SJSA1 (cell line): ENCODE measurements at regions not wholly inside any gene's neighbourhood (a gene's known extent, or its start where the extent isn't known, plus 50 kb on each side); places are given as distances from the start of the nearest gene placed in this dataset.

Experiments used
- DNase-seq, 2 experiments: peaks; one replicate each; pipeline ENCODE4 v3.0.0-alpha.2; 2015 to 2020; ENCODE audit warnings: low spot score in 2 of 2, low read depth in 1 of 2
- H3K27ac ChIP-seq: fragments of 250-450 bp; sonication (Bioruptor Pico); 2 replicates; pipeline ENCODE4 v1.5.1; 2020; ENCODE audit warnings: mild to moderate bottlenecking, moderate library complexity
- H3K27me3 ChIP-seq: fragments of 250-450 bp; sonication (Bioruptor Pico); replicated peaks from 2 replicates; pipeline ENCODE4 v1.5.1; 2020; ENCODE audit warnings: mild to moderate bottlenecking, moderate library complexity
- H3K36me3 ChIP-seq: fragments of 250-450 bp; sonication (Bioruptor Pico); 2 replicates; pipeline ENCODE4 v1.5.1; 2020; ENCODE audit warnings: mild to moderate bottlenecking
- H3K4me1 ChIP-seq: fragments of 250-450 bp; sonication (Bioruptor Pico); replicated peaks from 2 replicates; pipeline ENCODE4 v1.6.1; 2021; ENCODE audit warnings: mild to moderate bottlenecking
- H3K4me3 ChIP-seq: fragments of 250-450 bp; sonication (Bioruptor Pico); 2 replicates; pipeline ENCODE4 v1.5.1; 2020; ENCODE audit warnings: mild to moderate bottlenecking
- H3K9me3 ChIP-seq: fragments of 250-450 bp; sonication (Bioruptor Pico); replicated peaks from 2 replicates; pipeline ENCODE4 v1.5.1; 2020; ENCODE audit warnings: mild to moderate bottlenecking

DNA sequence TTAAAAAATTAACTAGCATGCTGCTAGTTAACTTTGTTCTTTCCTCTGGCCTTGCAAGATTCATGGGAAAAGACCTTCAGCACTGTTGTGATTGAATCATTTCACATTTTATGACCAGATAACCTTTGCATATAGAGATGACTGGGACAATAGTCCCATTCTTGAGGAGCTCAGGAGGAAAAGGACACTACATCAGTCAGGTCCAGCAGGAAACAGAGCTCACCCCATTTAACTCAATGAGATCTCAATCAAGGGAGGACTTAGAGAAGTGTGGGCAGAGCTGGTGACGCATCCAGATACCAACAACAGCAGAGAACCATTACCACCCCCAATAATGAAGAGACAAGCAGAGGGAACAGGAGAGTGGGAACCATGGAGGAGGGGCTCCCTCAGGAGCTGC, 109.4 kb upstream of the GUCA2B start:
- H3K4me3 ChIP-seq: no peak overlapping the region
- no peaks in the 10 kb centered on the region for H3K4me1 ChIP-seq
- H3K36me3 ChIP-seq: no peaks in the 10 kb centered on the region
- H3K9me3 ChIP-seq: no peaks in the 10 kb centered on the region
- H3K27me3 ChIP-seq: no peaks in the 10 kb centered on the region
- no peak overlapping the region for H3K27ac ChIP-seq
- no peak for DNase-seq

GRCh38 chr1:42043182-42043581, 110.0 kb upstream of the GUCA2B start:
- no peak for DNase-seq
- no peaks in the 10 kb centered on the region for H3K27me3 ChIP-seq
- no peaks in the 10 kb centered on the region for H3K9me3 ChIP-seq
- no peak overlapping the region for H3K27ac ChIP-seq
- H3K4me1 ChIP-seq: no peaks in the 10 kb centered on the region
- H3K36me3 ChIP-seq: no peaks in the 10 kb centered on the region
- no peak overlapping the region for H3K4me3 ChIP-seq

GRCh38 chr1:42041031-42041430, 112.2 kb upstream of the GUCA2B start:
- no peaks in the 10 kb centered on the region for H3K36me3 ChIP-seq
- no peak overlapping the region for H3K27ac ChIP-seq
- H3K4me3 ChIP-seq: no peak overlapping the region
- peaks cover 5% of the 10 kb centered on the region; the same call in 1 of the 2 replicates for H3K4me1 ChIP-seq
- no peak for DNase-seq
- H3K9me3 ChIP-seq: no peaks in the 10 kb centered on the region
- no peaks in the 10 kb centered on the region for H3K27me3 ChIP-seq

GRCh38 chr1:42040159-42040558, 113.1 kb upstream of the GUCA2B start:
- DNase-seq: no peak
- Histone ChIP-seq H3K27ac (no peak overlapping the region), H3K4me3 (no peak overlapping the region), H3K9me3 (no peaks in the 10 kb centered on the region), H3K27me3 (no peaks in the 10 kb centered on the region), H3K36me3 (no peaks in the 10 kb centered on the region; the same call in 1 of the 2 replicates), H3K4me1 (peaks cover 6% of the 10 kb centered on the region; the same call in 1 of the 2 replicates)

GRCh38 chr1:42038261-42038660, 114.9 kb upstream of the GUCA2B start:
- Histone ChIP-seq H3K27me3 (peaks cover 7% of the 10 kb centered on the region; the same call in 1 of the 2 replicates), H3K36me3 (no peaks in the 10 kb centered on the region; the same call in 1 of the 2 replicates), H3K4me1 (peaks cover 11% of the 10 kb centered on the region), H3K4me3 (no peak overlapping the region), H3K27ac (no peak overlapping the region), H3K9me3 (no peaks in the 10 kb centered on the region)
- DNase-seq: no peak

DNA sequence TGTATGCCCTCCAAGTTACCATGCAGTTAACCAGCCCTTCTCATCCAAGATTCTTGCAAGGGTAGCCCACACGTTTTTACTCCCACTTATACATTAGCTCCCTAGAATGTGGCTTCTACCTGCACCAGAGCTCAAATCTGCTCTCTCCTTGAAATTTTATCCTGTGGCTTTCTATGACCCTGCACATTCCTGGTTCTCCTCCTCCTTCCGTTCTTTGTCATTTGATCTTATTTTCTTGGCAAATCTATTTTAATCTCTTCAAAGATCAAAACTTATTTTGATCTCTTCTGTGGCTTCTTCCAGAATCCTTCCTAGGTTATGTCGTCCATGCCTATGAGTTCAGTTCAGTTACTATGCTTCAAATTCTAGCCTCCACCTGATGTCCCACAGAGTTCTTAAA, 115.6 kb upstream of the GUCA2B start:
- Histone ChIP-seq H3K9me3 (no peaks in the 10 kb centered on the region), H3K27me3 (peaks cover 7% of the 10 kb centered on the region; the same call in 1 of the 2 replicates), H3K27ac (no peak overlapping the region), H3K36me3 (no peaks in the 10 kb centered on the region; the same call in 1 of the 2 replicates), H3K4me1 (peaks cover 11% of the 10 kb centered on the region), H3K4me3 (no peak overlapping the region)
- DNase-seq: no peak

DNA sequence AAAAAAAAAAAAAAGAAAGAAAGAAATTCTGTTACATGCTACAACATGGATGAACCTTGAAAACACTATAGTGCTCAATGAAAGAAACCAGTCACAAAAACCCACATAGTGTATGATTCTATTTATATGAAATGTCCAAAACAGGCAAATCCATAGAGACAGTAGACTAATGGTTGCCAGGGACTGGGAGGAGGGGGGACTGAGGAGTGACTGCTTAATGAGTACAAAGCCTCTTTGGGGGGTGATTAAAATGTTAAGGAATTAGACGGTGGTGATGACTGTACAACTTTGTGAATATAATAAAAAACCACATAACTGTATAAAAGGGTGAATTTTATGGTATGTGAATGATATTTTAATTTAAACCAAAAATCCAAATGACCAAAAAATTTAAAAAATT, 116.0 kb upstream of the GUCA2B start:
- H3K27me3 ChIP-seq: peaks cover 7% of the 10 kb centered on the region; the same call in 1 of the 2 replicates
- H3K36me3 ChIP-seq: no peaks in the 10 kb centered on the region; the same call in 1 of the 2 replicates
- H3K4me3 ChIP-seq: no peak overlapping the region
- H3K27ac ChIP-seq: no peak overlapping the region
- peaks cover 11% of the 10 kb centered on the region for H3K4me1 ChIP-seq
- H3K9me3 ChIP-seq: no peaks in the 10 kb centered on the region
- DNase-seq: no peak

DNA sequence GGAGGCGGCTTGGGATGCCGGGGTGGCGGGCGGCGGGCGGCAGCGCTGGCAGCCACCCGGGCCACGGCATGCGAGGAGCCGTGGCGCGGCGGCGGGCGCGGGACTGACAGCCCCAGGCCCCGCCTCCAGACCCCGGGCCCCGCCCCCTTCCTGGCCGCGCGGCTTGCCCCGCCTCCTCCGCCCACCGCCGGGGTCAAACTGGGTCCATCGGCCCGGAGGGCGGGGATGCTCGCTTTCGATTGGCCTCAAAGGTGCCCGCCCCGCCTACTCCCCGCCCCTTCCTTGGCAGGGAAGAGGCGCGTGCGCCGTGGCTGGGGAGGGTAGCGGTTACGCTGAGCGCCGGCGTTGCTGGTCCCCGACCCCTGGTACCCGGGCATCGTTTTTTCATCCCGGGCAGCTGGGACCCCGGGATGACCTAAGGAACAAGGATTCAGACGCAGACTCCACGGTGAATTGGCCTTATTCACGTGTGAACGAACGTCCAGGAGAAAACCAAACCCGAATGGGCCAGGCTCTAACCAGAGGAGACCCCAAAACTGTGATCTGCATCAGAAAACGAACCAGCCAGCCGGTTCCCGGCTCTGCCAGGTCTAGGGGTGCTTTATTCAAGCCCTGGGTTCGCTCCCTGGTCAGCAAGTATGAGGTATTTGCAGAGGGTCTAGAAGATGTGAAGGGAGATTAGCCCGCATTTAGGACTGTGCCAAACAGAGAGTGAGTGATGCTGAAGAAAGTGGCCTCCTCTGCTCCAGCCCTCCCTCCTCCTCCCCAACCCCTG, 117.2 kb upstream of the GUCA2B start:
- no peak overlapping the region for H3K27ac ChIP-seq
- H3K27me3 ChIP-seq: peaks cover 7% of the 10 kb centered on the region; the same call in 1 of the 2 replicates

DNA sequence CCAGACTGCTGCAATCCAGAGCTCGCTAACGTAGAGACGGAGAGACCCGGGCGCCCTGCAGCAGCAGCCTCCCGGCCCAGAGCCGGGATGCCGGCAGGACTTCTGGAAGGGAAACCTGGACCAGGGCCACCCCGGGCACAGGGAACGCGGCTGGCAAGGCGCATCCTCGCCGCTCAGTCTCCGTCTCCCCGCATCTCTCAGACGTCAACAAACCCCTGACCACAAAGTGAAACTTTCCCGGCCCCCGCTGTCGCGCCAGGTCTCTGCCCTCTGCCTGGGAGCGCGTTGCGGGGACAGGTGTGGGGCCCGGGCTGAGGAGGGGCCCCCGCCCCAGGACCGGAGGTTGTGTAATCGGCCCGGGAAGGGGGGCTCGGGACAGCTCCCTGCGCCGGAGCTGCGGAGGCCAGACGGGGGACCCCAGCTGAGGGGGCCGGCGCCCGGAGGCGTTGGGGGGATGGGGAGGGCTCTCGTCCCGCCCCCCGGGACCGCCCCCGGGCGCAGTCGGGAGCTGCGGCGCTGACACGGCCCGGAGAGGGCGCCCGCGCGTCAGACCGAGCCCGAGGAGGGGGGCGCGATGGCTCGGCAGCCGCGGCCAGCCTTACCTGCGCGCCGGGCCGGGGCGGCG, 116.6 kb upstream of the HIVEP3 start:
- Histone ChIP-seq H3K27me3 (peaks cover 7% of the 10 kb centered on the region; the same call in 1 of the 2 replicates), H3K4me1 (peaks cover 11% of the 10 kb centered on the region), H3K4me3 (peak overlapping the region; percentile 71), H3K9me3 (no peaks in the 10 kb centered on the region), H3K27ac (no peak overlapping the region), H3K36me3 (no peaks in the 10 kb centered on the region; the same call in 1 of the 2 replicates)
- peak; percentile 54 to 58 for DNase-seq

More for the DNA sequence above, 117.2 kb upstream of the GUCA2B start:
- Histone ChIP-seq H3K4me1 (peaks cover 11% of the 10 kb centered on the region), H3K4me3 (peak overlapping the region; percentile 71), H3K36me3 (no peaks in the 10 kb centered on the region; the same call in 1 of the 2 replicates), H3K9me3 (no peaks in the 10 kb centered on the region)
- DNase-seq: peak; percentile 77 to 96

- H3K36me3 ChIP-seq: no peaks in the 10 kb centered on the region; the same call in 1 of the 2 replicates
- no peak for DNase-seq
- peaks cover 7% of the 10 kb centered on the region; the same call in 1 of the 2 replicates for H3K27me3 ChIP-seq
- H3K27ac ChIP-seq: no peak overlapping the region
- no peaks in the 10 kb centered on the region for H3K9me3 ChIP-seq
- peaks cover 11% of the 10 kb centered on the region for H3K4me1 ChIP-seq
- H3K4me3 ChIP-seq: no peak overlapping the region
These were observed 115.7 kb upstream of the HIVEP3 start for GRCh38 chr1:42034426-42034825.

DNA sequence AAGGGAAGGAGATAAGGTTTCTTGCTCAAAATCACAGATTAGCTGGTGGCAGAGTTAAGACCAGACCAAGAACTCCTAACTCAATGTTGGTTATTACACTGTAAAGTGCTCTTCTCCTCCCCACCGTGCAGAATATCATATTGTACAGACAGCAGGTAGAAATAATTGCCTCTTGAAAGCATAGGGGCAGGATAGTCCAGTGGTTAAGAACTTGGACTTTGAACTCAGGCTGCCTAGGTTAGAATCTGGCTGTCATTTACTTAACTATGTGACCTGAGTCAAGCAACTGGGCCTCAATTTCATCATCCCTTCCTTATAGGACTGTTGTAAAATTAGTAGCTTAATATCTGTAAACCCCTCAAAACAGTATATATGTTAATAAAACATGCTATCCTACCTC, 114.9 kb upstream of the HIVEP3 start:
- peaks cover 11% of the 10 kb centered on the region for H3K4me1 ChIP-seq
- H3K4me3 ChIP-seq: no peak overlapping the region
- no peak for DNase-seq
- H3K36me3 ChIP-seq: no peaks in the 10 kb centered on the region; the same call in 1 of the 2 replicates
- H3K9me3 ChIP-seq: no peaks in the 10 kb centered on the region
- H3K27ac ChIP-seq: no peak overlapping the region
- peaks cover 7% of the 10 kb centered on the region; the same call in 1 of the 2 replicates for H3K27me3 ChIP-seq

- Histone ChIP-seq H3K27me3 (no peaks in the 10 kb centered on the region), H3K27ac (no peak overlapping the region), H3K36me3 (no peaks in the 10 kb centered on the region), H3K9me3 (no peaks in the 10 kb centered on the region), H3K4me3 (no peak overlapping the region), H3K4me1 (no peaks in the 10 kb centered on the region)
- DNase-seq: no peak
These were observed 99.0 kb upstream of the HIVEP3 start for GRCh38 chr1:42017730-42018129.

DNA sequence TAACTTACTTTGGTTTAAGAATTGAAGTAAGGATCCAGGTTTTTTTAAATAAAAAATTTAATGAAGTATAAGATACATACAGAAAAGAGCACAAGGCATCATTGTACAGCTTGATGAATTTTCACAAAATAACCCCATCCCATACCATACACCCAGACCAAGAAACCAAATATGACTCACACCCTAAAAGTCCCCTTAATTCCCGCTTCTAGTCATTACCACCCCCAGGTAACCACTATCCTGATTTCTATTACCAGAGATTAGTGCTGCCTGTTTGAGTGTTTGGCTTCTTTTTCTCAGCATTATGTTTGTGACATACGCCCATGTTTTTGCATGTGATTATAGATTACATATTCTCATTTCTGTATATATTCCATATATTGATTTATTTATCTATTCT, 98.5 kb upstream of the HIVEP3 start:
- H3K4me3 ChIP-seq: no peak overlapping the region
- H3K36me3 ChIP-seq: no peaks in the 10 kb centered on the region
- no peak overlapping the region for H3K27ac ChIP-seq
- no peaks in the 10 kb centered on the region for H3K27me3 ChIP-seq
- DNase-seq: no peak
- no peaks in the 10 kb centered on the region for H3K4me1 ChIP-seq
- H3K9me3 ChIP-seq: no peaks in the 10 kb centered on the region

DNA sequence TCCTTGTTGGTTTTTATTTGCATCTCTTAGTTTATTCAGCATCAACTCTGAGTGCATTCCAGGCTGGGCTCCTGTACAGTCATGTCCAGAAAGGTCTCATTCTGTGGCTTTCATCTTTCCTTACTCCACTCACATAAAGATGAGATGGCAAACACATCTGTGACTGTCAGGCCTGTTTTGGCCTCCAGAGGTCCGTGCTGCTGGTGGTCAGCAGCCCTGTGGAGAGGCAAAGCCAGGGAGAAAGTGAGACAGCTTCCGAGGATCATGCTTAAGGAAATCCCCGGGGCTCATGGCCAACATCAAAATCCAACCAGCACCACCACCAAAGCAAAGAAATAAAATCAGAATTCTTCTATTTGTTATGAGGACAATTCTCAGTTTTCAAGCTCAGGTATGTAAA, 96.1 kb upstream of the HIVEP3 start:
- Histone ChIP-seq H3K9me3 (no peaks in the 10 kb centered on the region), H3K36me3 (no peaks in the 10 kb centered on the region), H3K27me3 (no peaks in the 10 kb centered on the region), H3K27ac (no peak overlapping the region), H3K4me3 (no peak overlapping the region), H3K4me1 (no peaks in the 10 kb centered on the region)
- DNase-seq: no peak
